ENCODE measurements at regions not wholly inside any gene's neighbourhood (a gene's known extent, or its start where the extent isn't known, plus 50 kb on each side); places are given as distances from the start of the nearest gene placed in this dataset.

DNA sequence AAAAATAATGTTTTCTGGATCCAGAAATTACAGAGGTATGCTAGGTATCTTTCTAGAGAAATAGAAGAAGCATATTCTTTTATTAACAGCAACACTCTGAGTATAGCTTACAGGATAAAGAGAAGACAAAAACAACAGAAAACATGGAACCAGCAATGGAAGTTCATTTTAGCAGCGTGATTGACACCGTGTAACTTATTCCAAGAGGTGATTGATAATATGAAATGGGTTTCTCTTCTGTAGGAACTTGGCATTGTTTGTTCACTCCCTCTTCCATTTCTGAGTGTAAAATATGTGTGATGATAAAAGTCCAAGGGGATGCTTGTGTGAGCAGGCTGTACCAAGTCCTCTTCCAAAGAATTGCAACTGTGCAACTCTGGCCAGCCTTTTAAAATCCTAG, 303.0 kb downstream of the COL12A1 start:
- no peak overlapping the region for H3K27ac ChIP-seq (ENCODE audit: low read depth in 2 of 2, low read length in 2 of 2)
- H3K36me3 ChIP-seq (ENCODE audit: control insufficient read depth in 2 of 3, insufficient read depth in 3 of 3, low read length in 3 of 3) = no peaks in the 10 kb centered on the region
- DNase-seq = no peak
- no peak overlapping the region for H3K9ac ChIP-seq (ENCODE audit: low read length in 3 of 3)
- intact Hi-C loops (cut with DNase I) = no loop called here
- no peak for FAIRE-seq
- no peaks in the 10 kb centered on the region for H3K27me3 ChIP-seq (ENCODE audit: control insufficient read depth, insufficient read depth, low read length)
- no peak overlapping the region for H3K4me3 ChIP-seq (ENCODE audit: low read length in 3 of 3)
- peaks cover 0 to 5% (median 2%) of the 10 kb centered on the region in 3 donors for H3K9me3 ChIP-seq (ENCODE audit: control insufficient read depth in 2 of 3, insufficient read depth in 1 of 3, low read length in 3 of 3)
- TF ChIP-seq CTCF (IDR thresholded peaks at IDR 0.05; ENCODE audit: borderline replicate concordance, extremely low read depth, insufficient read depth) = no peak
- H3K4me1 ChIP-seq (ENCODE audit: control insufficient read depth in 2 of 3, insufficient read depth in 2 of 3, low read depth in 1 of 3, low read length in 3 of 3) = no peaks in the 10 kb centered on the region

GRCh38 chr6:74902089-74902488, 303.8 kb downstream of the COL12A1 start:
- DNase-seq = peak in 1 of 5 donors; percentile 9
- no peaks in the 10 kb centered on the region for H3K36me3 ChIP-seq (ENCODE audit: control insufficient read depth in 2 of 3, insufficient read depth in 3 of 3, low read length in 3 of 3)
- no peak overlapping the region for H3K27ac ChIP-seq (ENCODE audit: low read depth in 2 of 2, low read length in 2 of 2)
- H3K27me3 ChIP-seq (ENCODE audit: control insufficient read depth, insufficient read depth, low read length) = no peaks in the 10 kb centered on the region
- H3K9ac ChIP-seq (ENCODE audit: low read length in 3 of 3) = no peak overlapping the region
- no peak for FAIRE-seq
- no peaks in the 10 kb centered on the region for H3K4me1 ChIP-seq (ENCODE audit: control insufficient read depth in 2 of 3, insufficient read depth in 2 of 3, low read depth in 1 of 3, low read length in 3 of 3)
- TF ChIP-seq CTCF (IDR thresholded peaks at IDR 0.05; ENCODE audit: borderline replicate concordance, extremely low read depth, insufficient read depth) = no peak
- H3K9me3 ChIP-seq (ENCODE audit: control insufficient read depth in 2 of 3, insufficient read depth in 1 of 3, low read length in 3 of 3) = peaks cover 0 to 7% (median 3%) of the 10 kb centered on the region in 3 donors
- no peak overlapping the region for H3K4me3 ChIP-seq (ENCODE audit: low read length in 3 of 3)
- intact Hi-C loops (cut with DNase I) = no loop called here

GRCh38 chr6:74901576-74901975, 304.3 kb downstream of the COL12A1 start:
- no peak overlapping the region for H3K9ac ChIP-seq (ENCODE audit: low read length in 3 of 3)
- no peaks in the 10 kb centered on the region for H3K36me3 ChIP-seq (ENCODE audit: control insufficient read depth in 2 of 3, insufficient read depth in 3 of 3, low read length in 3 of 3)
- peaks cover 0 to 7% (median 3%) of the 10 kb centered on the region in 3 donors for H3K9me3 ChIP-seq (ENCODE audit: control insufficient read depth in 2 of 3, insufficient read depth in 1 of 3, low read length in 3 of 3)
- H3K4me1 ChIP-seq (ENCODE audit: control insufficient read depth in 2 of 3, insufficient read depth in 2 of 3, low read depth in 1 of 3, low read length in 3 of 3) = no peaks in the 10 kb centered on the region
- TF ChIP-seq CTCF (IDR thresholded peaks at IDR 0.05; ENCODE audit: borderline replicate concordance, extremely low read depth, insufficient read depth) = no peak
- no peak overlapping the region for H3K4me3 ChIP-seq (ENCODE audit: low read length in 3 of 3)
- DNase-seq (no peak), FAIRE-seq (no peak)
- no peak overlapping the region for H3K27ac ChIP-seq (ENCODE audit: low read depth in 2 of 2, low read length in 2 of 2)
- intact Hi-C loops (cut with DNase I) = no loop called here
- no peaks in the 10 kb centered on the region for H3K27me3 ChIP-seq (ENCODE audit: control insufficient read depth, insufficient read depth, low read length)

DNA sequence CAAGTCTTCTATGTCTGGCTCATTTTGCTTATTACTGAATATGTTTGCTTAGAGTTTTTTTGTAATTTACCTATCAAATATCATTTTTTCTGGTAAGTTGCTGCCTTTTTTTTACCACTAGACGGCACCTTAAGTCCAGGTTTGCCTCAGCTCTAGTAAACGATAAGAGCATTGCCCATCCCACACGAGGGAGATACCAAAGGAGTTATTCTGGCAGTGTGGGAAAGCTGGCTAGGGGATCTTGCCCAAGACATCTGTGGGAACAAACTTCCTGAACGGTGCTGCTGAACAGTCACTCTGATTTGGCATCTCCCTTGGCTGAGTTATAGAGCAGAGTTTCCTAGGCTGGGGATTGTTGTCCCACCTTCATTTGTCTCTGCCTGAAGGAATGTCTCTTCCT, 306.4 kb downstream of the COL12A1 start:
- H3K27ac ChIP-seq (ENCODE audit: low read depth in 2 of 2, low read length in 2 of 2) = no peak overlapping the region
- no peak for DNase-seq
- no peak for FAIRE-seq
- no peak for TF ChIP-seq CTCF (IDR thresholded peaks at IDR 0.05; ENCODE audit: borderline replicate concordance, extremely low read depth, insufficient read depth)
- H3K9ac ChIP-seq (ENCODE audit: low read length in 3 of 3) = no peak overlapping the region
- intact Hi-C loops (cut with DNase I) = no loop called here
- H3K36me3 ChIP-seq (ENCODE audit: control insufficient read depth in 2 of 3, insufficient read depth in 3 of 3, low read length in 3 of 3) = no peaks in the 10 kb centered on the region
- H3K9me3 ChIP-seq (ENCODE audit: control insufficient read depth in 2 of 3, insufficient read depth in 1 of 3, low read length in 3 of 3) = peaks cover 0 to 7% (median 3%) of the 10 kb centered on the region in 3 donors
- no peaks in the 10 kb centered on the region for H3K4me1 ChIP-seq (ENCODE audit: control insufficient read depth in 2 of 3, insufficient read depth in 2 of 3, low read depth in 1 of 3, low read length in 3 of 3)
- H3K27me3 ChIP-seq (ENCODE audit: control insufficient read depth, insufficient read depth, low read length) = no peaks in the 10 kb centered on the region
- no peak overlapping the region for H3K4me3 ChIP-seq (ENCODE audit: low read length in 3 of 3)
